ENCODE measurements at regions not wholly inside any gene's neighbourhood (a gene's known extent, or its start where the extent isn't known, plus 50 kb on each side); places are given as distances from the start of the nearest gene placed in this dataset.

DNA sequence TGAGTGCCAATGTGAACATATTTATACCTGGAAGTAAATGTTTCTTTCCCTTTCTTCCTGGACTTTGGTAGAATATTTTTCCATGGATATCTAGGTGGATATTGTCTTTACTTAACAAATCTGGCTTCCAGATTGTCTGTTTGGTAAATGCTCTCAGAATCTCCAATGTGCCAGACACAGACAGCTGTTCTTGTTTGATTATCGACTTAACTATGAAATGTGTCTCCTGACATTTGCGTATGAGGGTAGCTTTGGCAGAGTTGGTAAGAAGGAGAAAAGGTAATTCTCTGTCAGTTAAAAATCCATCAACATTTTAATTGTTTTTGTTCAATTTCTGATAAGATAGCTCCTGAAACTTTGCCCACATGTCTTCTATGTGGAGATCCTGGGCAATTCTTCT, 196.4 kb upstream of the NUDT12 start:
- Histone ChIP-seq H3K4me1 (no peaks in the 10 kb centered on the region), H3K36me3 (no peaks in the 10 kb centered on the region), H3K27ac (no peak overlapping the region), H3K4me3 (no peak overlapping the region), H3K9me3 (no peaks in the 10 kb centered on the region), H3K27me3 (no peaks in the 10 kb centered on the region)
- ATAC-seq (ENCODE audit: low FRiP score in 2 of 2) (no peak), DNase-seq (no peak)
- no peak for TF ChIP-seq POLR2AphosphoS5 (IDR thresholded peaks at IDR 0.05)
- TF ChIP-seq, protein P1, sequence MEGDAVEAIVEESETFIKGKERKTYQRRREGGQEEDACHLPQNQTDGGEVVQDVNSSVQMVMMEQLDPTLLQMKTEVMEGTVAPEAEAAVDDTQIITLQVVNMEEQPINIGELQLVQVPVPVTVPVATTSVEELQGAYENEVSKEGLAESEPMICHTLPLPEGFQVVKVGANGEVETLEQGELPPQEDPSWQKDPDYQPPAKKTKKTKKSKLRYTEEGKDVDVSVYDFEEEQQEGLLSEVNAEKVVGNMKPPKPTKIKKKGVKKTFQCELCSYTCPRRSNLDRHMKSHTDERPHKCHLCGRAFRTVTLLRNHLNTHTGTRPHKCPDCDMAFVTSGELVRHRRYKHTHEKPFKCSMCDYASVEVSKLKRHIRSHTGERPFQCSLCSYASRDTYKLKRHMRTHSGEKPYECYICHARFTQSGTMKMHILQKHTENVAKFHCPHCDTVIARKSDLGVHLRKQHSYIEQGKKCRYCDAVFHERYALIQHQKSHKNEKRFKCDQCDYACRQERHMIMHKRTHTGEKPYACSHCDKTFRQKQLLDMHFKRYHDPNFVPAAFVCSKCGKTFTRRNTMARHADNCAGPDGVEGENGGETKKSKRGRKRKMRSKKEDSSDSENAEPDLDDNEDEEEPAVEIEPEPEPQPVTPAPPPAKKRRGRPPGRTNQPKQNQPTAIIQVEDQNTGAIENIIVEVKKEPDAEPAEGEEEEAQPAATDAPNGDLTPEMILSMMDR (IDR thresholded peaks at IDR 0.05) = no peak
- TF ChIP-seq POLR2A (IDR thresholded peaks at IDR 0.05) = no peak
- no peak for TF ChIP-seq EP300 (IDR thresholded peaks at IDR 0.05)
- WGBS, 2 donors = 88 to 100% methylated on average over 2 of the region's 2 CpGs

DNA sequence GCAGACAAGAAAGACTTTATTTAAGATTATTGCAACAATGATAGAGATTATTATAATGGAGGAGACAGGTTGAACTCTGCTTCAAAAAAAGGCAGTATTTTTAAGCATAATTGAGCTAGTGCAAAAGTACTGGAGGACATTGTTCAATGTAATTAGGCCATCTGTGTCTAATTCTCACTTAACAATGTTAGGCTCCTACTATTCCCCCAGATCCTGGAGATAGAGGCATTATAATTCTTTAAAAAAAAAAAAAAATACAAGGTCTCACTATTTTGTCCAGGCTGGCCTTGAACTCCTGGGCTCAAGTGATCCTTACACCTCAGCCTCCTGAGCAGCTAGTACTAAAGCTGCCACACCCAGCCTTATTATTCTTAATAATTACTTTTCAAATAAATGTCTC, 193.4 kb upstream of the NUDT12 start:
- ATAC-seq (ENCODE audit: low FRiP score in 2 of 2) = no peak
- no peaks in the 10 kb centered on the region for H3K4me1 ChIP-seq
- H3K36me3 ChIP-seq = no peaks in the 10 kb centered on the region
- H3K27me3 ChIP-seq = no peaks in the 10 kb centered on the region
- H3K9me3 ChIP-seq = no peaks in the 10 kb centered on the region
- no peak overlapping the region for H3K27ac ChIP-seq
- TF ChIP-seq POLR2A (IDR thresholded peaks at IDR 0.05) = no peak
- TF ChIP-seq EP300 (IDR thresholded peaks at IDR 0.05) = no peak
- TF ChIP-seq POLR2AphosphoS5 (IDR thresholded peaks at IDR 0.05) = no peak
- TF ChIP-seq, protein P1 (IDR thresholded peaks at IDR 0.05) = no peak
- no peak for DNase-seq
- no peak overlapping the region for H3K4me3 ChIP-seq

DNA sequence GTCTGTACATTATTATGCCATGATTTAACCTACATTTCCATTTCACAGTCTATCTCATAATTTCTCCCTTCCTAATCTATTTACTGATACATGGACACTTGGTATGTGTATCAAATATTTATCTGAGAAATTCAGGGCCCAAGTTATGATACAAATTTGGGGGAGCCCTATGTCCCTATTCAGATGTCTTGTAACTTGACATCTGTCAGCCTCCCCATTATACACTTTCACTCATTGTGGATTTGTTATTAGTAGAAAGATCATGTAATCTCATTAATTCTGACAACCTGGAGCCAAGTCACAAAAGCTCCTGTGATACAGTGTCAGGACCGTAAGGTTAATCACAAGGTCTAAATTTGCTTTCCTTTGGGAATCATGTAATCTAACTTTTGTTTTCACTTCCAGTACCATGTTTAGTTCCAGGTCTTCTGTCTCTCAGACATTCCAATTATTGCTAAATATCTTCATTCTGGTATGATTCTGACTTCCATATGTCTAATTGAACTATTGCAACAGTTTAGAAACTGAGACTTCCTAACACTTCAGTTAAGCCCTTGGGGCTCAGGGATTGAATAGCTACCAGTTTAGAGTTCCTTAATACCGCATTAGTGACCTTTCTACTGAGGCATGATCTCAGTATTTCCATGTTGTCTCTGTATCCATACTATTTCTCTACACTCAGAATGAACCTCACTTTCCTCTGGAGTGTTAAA, 182.9 kb upstream of the NUDT12 start:
- WGBS, 2 donors = 94% methylated on average over 2 of the region's 2 CpGs
- no peak for ATAC-seq (ENCODE audit: low FRiP score in 2 of 2)
- no peak for DNase-seq
- Histone ChIP-seq H3K27me3 (no peaks in the 10 kb centered on the region), H3K9me3 (no peaks in the 10 kb centered on the region), H3K27ac (no peak overlapping the region), H3K4me3 (no peak overlapping the region), H3K36me3 (no peaks in the 10 kb centered on the region), H3K4me1 (no peaks in the 10 kb centered on the region)
- TF ChIP-seq POLR2A (IDR thresholded peaks at IDR 0.05) = no peak
- no peak for TF ChIP-seq POLR2AphosphoS5 (IDR thresholded peaks at IDR 0.05)
- TF ChIP-seq EP300 (IDR thresholded peaks at IDR 0.05) = no peak
- TF ChIP-seq, protein P1 (IDR thresholded peaks at IDR 0.05) = no peak

DNA sequence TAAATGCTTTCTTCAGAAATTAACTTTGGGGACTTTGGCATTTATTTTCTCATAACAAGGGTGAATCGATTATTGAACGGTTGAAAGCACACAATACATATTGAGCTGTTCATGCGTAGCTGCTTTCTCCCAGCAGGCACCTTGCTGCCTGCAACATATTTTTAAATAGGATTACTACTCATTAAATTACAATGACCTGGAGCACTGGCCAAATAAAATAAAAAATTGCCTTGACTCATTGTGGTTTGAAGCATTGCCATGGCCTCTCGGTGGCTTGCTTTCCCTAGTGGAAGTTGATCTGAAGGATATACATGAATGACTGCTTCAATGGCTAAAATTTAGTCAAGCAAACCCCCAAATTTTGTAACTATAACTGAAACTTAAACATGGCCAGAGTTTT, 181.6 kb upstream of the NUDT12 start:
- ATAC-seq (ENCODE audit: low FRiP score in 2 of 2) = peak in 1 of 2 donors; percentile 14
- Histone ChIP-seq H3K27me3 (no peaks in the 10 kb centered on the region), H3K4me3 (no peak overlapping the region), H3K9me3 (no peaks in the 10 kb centered on the region), H3K27ac (no peak overlapping the region), H3K4me1 (no peaks in the 10 kb centered on the region), H3K36me3 (no peaks in the 10 kb centered on the region)
- TF ChIP-seq POLR2AphosphoS5 (IDR thresholded peaks at IDR 0.05) = no peak
- TF ChIP-seq EP300 (IDR thresholded peaks at IDR 0.05) = no peak
- TF ChIP-seq, protein P1 (IDR thresholded peaks at IDR 0.05) = no peak
- TF ChIP-seq POLR2A (IDR thresholded peaks at IDR 0.05) = no peak
- WGBS, 2 donors = 75 to 76% methylated on average over 4 of the region's 4 CpGs
- no peak for DNase-seq

DNA sequence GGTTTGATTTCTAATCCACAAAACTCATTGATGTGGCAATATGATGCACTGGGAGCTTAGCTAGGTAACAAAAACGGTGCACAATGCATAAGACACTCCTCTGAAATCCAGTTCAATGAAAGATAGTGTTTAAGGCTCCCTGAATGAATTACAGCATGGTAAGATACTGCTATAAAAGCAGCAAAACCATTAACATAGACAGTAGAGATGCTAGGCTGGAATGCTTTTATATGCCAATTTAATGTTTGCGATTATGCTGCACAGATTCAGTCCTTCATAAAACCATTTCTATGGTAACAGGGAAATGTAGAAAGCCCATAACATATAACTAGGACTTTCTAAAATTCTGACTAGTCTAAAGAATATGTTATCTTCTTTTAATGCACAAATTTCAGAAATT, 180.8 kb upstream of the NUDT12 start:
- Histone ChIP-seq H3K27me3 (no peaks in the 10 kb centered on the region), H3K9me3 (no peaks in the 10 kb centered on the region), H3K36me3 (no peaks in the 10 kb centered on the region), H3K4me3 (no peak overlapping the region), H3K4me1 (no peaks in the 10 kb centered on the region), H3K27ac (no peak overlapping the region)
- ATAC-seq (ENCODE audit: low FRiP score in 2 of 2) (no peak), DNase-seq (no peak)
- WGBS, 2 donors = 67 to 82% methylated on average over 2 of the region's 2 CpGs
- no peak for TF ChIP-seq EP300 (IDR thresholded peaks at IDR 0.05)
